WTC11 (cell line): ENCODE measurements at regions not wholly inside any gene's neighbourhood (a gene's known extent, or its start where the extent isn't known, plus 50 kb on each side); places are given as distances from the start of the nearest gene placed in this dataset.

Experiments
- CBFB ChIP-seq: sonication (generic); formaldehyde crosslinking; IDR thresholded peaks from 2 replicates; pipeline ENCODE4 v1.8.1; 2022; ENCODE audit warnings: mild to moderate bottlenecking, low read depth, missing genetic modification reagents
- ESRRA ChIP-seq: sonication (generic); formaldehyde crosslinking; IDR thresholded peaks from 2 replicates; pipeline ENCODE4 v1.8.1; 2022; ENCODE audit warnings: mild to moderate bottlenecking, missing genetic modification reagents, borderline replicate concordance
- PREB ChIP-seq: sonication (generic); formaldehyde crosslinking; IDR thresholded peaks from 2 replicates; pipeline ENCODE4 v1.8.1; 2022; ENCODE audit warnings: mild to moderate bottlenecking, missing genetic modification reagents, moderate library complexity, borderline replicate concordance
- SP1 ChIP-seq: sonication (generic); formaldehyde crosslinking; conservative IDR thresholded peaks from 2 replicates; pipeline ENCODE4 v1.8.1; 2022; ENCODE audit warnings: missing genetic modification reagents
- ZNF138 ChIP-seq: sonication (generic); formaldehyde crosslinking; conservative IDR thresholded peaks from 2 replicates; pipeline ENCODE4 v1.8.1; 2022; ENCODE audit warnings: mild to moderate bottlenecking, moderate library complexity, missing genetic modification reagents
- ZNF232 ChIP-seq: sonication (generic); formaldehyde crosslinking; IDR thresholded peaks from 2 replicates; pipeline ENCODE4 v1.8.0; 2022; ENCODE audit warnings: mild to moderate bottlenecking, missing genetic modification reagents
- ZNF416 ChIP-seq: fragments of 250-450 bp; sonication (Bioruptor Pico); IDR thresholded peaks from 2 replicates; pipeline ENCODE4 v1.9.0; 2021; ENCODE audit warnings: mild to moderate bottlenecking, inconsistent platforms
- TF ChIP-seq, protein P1 (sequence below): fragments of 200-600 bp; IDR thresholded peaks from 2 replicates; pipeline ENCODE4 v1.8.0; 2022; ENCODE audit warnings: antibody characterized with exemption

GRCh38 chr2:239519089-239519920 is 118.5 kb upstream of the HDAC4 start:
- TF ChIP-seq ZNF138 (CRISPR knock-in tag) (no peak), CBFB (no peak), SP1 (CRISPR knock-in tag) (no peak), ZNF232 (CRISPR knock-in tag) (no peak), ESRRA (no peak), PREB (CRISPR knock-in tag) (no peak), ZNF416 (CRISPR knock-in tag) (no peak)
- TF ChIP-seq, protein P1, sequence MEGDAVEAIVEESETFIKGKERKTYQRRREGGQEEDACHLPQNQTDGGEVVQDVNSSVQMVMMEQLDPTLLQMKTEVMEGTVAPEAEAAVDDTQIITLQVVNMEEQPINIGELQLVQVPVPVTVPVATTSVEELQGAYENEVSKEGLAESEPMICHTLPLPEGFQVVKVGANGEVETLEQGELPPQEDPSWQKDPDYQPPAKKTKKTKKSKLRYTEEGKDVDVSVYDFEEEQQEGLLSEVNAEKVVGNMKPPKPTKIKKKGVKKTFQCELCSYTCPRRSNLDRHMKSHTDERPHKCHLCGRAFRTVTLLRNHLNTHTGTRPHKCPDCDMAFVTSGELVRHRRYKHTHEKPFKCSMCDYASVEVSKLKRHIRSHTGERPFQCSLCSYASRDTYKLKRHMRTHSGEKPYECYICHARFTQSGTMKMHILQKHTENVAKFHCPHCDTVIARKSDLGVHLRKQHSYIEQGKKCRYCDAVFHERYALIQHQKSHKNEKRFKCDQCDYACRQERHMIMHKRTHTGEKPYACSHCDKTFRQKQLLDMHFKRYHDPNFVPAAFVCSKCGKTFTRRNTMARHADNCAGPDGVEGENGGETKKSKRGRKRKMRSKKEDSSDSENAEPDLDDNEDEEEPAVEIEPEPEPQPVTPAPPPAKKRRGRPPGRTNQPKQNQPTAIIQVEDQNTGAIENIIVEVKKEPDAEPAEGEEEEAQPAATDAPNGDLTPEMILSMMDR: no peak
